Sigmoid colon (tissue), 4 donors: ENCODE measurements at regions not wholly inside any gene's neighbourhood (a gene's known extent, or its start where the extent isn't known, plus 50 kb on each side); places are given as distances from the start of the nearest gene placed in this dataset.

Source experiments
- EP300 ChIP-seq, 4 donors: sonication (generic); formaldehyde crosslinking; IDR thresholded peaks; one replicate each; pipeline ENCODE4 v1.6.1; 2017; ENCODE audit warnings: antibody characterized with exemption in 4 of 4
- POLR2A ChIP-seq, 2 donors: fragments of 450-650 bp; IDR thresholded peaks; one replicate each; pipeline ENCODE4 v1.6.1; 2016; ENCODE audit warnings: antibody characterized with exemption in 2 of 2, mild to moderate bottlenecking in 2 of 2, moderate library complexity in 2 of 2
- POLR2AphosphoS5 ChIP-seq, 4 donors: sonication (generic); formaldehyde crosslinking; IDR thresholded peaks; one replicate each; pipeline ENCODE4 v1.6.1; 2017; ENCODE audit warnings: antibody characterized with exemption in 4 of 4
- TF ChIP-seq, protein P1 (sequence below), 4 experiments: fragments of 450-650 bp in 3 of 4; fragments of 200-600 bp in 1 of 4; IDR thresholded peaks; one replicate each; pipeline ENCODE4 v1.5.1; 2016 to 2019; ENCODE audit warnings: antibody characterized with exemption in 4 of 4, mild to moderate bottlenecking in 3 of 4, moderate library complexity in 2 of 4

DNA sequence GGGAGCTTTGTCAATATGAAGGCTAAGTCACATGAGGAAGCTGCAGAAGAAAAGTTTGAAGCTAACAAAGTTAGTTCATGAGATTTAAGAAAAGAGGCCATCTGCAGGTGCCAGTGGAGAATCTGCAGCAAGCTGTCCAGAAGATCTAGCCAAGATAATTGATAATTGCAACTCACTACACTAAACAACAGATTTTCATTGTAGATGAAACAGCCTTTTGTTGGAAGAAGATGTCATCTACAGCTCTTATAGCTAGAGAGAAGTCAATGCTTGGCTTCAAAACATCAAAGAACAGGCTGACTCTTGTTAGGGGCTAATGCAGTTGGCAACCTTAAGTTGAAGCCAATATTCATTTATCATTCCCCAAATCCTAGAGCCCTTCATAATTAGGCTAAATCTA lies 83.7 kb downstream of the RIN2 start:
- TF ChIP-seq, protein P1, sequence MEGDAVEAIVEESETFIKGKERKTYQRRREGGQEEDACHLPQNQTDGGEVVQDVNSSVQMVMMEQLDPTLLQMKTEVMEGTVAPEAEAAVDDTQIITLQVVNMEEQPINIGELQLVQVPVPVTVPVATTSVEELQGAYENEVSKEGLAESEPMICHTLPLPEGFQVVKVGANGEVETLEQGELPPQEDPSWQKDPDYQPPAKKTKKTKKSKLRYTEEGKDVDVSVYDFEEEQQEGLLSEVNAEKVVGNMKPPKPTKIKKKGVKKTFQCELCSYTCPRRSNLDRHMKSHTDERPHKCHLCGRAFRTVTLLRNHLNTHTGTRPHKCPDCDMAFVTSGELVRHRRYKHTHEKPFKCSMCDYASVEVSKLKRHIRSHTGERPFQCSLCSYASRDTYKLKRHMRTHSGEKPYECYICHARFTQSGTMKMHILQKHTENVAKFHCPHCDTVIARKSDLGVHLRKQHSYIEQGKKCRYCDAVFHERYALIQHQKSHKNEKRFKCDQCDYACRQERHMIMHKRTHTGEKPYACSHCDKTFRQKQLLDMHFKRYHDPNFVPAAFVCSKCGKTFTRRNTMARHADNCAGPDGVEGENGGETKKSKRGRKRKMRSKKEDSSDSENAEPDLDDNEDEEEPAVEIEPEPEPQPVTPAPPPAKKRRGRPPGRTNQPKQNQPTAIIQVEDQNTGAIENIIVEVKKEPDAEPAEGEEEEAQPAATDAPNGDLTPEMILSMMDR (IDR thresholded peaks at IDR 0.05): no peak
- no peak for TF ChIP-seq EP300 (IDR thresholded peaks at IDR 0.05)
- TF ChIP-seq POLR2A (IDR thresholded peaks at IDR 0.05): no peak
- no peak for TF ChIP-seq POLR2AphosphoS5 (IDR thresholded peaks at IDR 0.05)
